GM10248 (cell line): ENCODE measurements at regions not wholly inside any gene's neighbourhood (a gene's known extent, or its start where the extent isn't known, plus 50 kb on each side); places are given as distances from the start of the nearest gene placed in this dataset.

Experiments
- CTCF ChIA-PET: fragments of 300-600 bp; sonication (Branson Sonifier 250); formaldehyde crosslinking; extraction: SDS; loops from one replicate; lab custom pipeline; 2021; ENCODE audit warnings: antibody characterized with exemption; lab: Yijun Ruan, JAX
- POLR2A ChIA-PET: fragments of 350-650 bp; sonication (Branson Sonifier 250); formaldehyde crosslinking; extraction: SDS; loops from one replicate; lab custom pipeline; 2020; ENCODE audit warnings: antibody characterized with exemption; lab: Yijun Ruan, JAX
- DNase-seq: peaks from one replicate; pipeline ENCODE4 v3.0.0; 2012; ENCODE audit errors: extremely low spot score
- CTCF ChIP-seq: IDR thresholded peaks from 2 replicates; pipeline ENCODE4 v1.5.1; 2012; ENCODE audit warnings: mild to moderate bottlenecking, low read depth; ENCODE audit errors: extremely low read depth, missing control alignments, control extremely low read depth

- no peak for TF ChIP-seq CTCF
- ChIA-PET CTCF (interaction anchor here (1.8 kb wide), 1 partner anchor 30 kb away, joined by 3 read pairs; no protein-coding TSS in a partner anchor), POLR2A (no interaction called here)
These were observed 53.4 kb upstream of the GCM1 start for GRCh38 chr6:53202052-53202451.

DNA sequence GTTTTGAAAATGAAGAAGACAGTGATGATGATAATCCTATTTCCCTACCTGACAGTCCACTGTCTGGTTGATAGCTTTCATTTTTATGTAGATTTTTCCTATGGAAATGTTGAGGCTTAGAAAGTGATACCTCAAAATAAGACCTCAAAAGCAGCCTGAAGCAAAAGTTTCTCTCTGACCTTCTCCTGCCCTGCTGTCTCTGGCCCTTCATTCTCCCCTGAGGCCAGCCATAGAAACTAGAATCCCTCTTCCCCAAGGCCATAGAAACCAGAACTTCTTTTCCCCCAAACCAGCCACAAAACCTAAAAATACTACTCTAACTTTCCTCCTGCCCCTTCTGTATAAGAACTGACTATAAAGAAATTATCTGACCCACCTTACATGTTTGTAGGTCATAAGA is 52.6 kb upstream of the GCM1 start:
- DNase-seq: no peak
- ChIA-PET POLR2A (no interaction called here), CTCF (no interaction called here)
- no peak for TF ChIP-seq CTCF

More at GRCh38 chr6:53202052-53202451, 53.4 kb upstream of the GCM1 start:
- no peak for DNase-seq

DNA sequence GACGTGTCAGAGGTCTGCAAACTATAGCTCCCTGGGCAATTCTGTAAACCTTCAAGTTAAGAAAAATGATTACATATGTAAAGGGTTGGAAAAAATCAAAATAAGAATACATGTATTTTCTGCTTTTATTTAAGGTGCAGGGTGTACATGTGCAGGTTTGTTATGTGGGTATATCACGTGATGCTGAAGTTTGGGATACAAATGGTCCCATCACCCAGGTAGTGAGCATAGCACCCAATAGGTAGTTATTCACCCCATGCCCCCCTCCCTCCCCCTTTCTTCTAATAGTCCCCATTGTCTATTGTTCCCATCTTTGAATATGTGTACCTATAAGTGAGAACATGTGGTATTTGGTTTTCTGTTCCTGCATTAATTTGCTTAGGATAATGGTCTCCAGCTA is 51.1 kb upstream of the GCM1 start:
- TF ChIP-seq CTCF: no peak
- CTCF ChIA-PET: interaction anchor here (1.1 kb wide), 1 partner anchor 27 kb away, joined by 6 read pairs; no protein-coding TSS in a partner anchor
- POLR2A ChIA-PET: no interaction called here
- DNase-seq: no peak

- ChIA-PET CTCF (interaction anchor here (1.1 kb wide), 1 partner anchor 26 kb away, joined by 6 read pairs; no protein-coding TSS in a partner anchor), POLR2A (no interaction called here)
- DNase-seq: peak; percentile 57
- TF ChIP-seq CTCF: no peak
These were observed 50.5 kb upstream of the GCM1 start for GRCh38 chr6:53199156-53199555.
